GM18517 (cell line): ENCODE measurements at regions not wholly inside any gene's neighbourhood (a gene's known extent, or its start where the extent isn't known, plus 50 kb on each side); places are given as distances from the start of the nearest gene placed in this dataset.

ENCODE experiments used
- ATAC-seq: cut with Tn5 transposase; IDR thresholded peaks from one replicate; pipeline ENCODE4 v1.9.1; 2021; ENCODE audit warnings: mild to moderate bottlenecking, moderate library complexity; ENCODE audit not compliant: unreplicated experiment

DNA sequence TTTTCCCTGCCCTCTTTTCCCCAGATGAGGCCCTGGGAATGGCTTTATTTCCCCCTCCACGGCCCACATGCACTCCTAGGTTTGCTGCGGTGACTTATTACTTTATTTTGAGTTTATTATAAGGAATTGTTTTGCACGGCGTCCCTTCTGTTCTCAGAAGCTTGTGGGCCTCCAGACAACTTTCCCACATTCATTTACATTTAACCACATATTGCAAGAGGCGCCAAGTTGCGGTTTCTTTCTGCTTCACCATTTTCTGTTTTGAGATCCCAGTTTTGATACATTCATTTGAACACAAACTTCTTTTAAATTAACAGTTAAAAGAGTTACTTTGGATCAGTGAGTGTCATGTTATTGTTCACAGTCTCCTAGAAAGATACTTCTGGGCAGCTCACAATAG lies 532.5 kb upstream of the MGMT start:
- ATAC-seq = no peak

GRCh38 chr10:128936392-128936791 lies 530.6 kb upstream of the MGMT start:
- no peak for ATAC-seq

GRCh38 chr10:128938558-128938957 lies 528.5 kb upstream of the MGMT start:
- no peak for ATAC-seq

DNA sequence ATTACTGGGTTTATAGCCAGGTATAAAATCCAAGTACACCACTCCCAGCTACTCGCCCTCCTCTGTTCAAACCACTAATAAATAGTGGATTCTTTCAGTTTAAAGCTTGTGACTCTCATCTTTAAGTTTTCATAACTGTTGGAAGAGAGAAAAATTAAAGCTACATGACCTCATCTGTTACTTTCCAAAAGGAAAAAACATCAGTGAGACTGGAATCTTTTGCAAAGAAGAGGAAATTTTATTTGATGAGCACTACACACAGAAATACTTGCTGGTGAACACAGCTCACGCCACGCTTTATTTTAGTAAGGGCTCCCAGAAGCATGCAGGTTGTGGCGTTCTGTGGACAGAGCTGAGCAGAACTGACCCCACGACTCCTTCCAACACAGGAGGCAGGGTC lies 527.0 kb upstream of the MGMT start:
- ATAC-seq = no peak

GRCh38 chr10:128943111-128943510 lies 523.9 kb upstream of the MGMT start:
- ATAC-seq = no peak

- no peak for ATAC-seq
Observed at GRCh38 chr10:128945398-128945797, 521.6 kb upstream of the MGMT start.

DNA sequence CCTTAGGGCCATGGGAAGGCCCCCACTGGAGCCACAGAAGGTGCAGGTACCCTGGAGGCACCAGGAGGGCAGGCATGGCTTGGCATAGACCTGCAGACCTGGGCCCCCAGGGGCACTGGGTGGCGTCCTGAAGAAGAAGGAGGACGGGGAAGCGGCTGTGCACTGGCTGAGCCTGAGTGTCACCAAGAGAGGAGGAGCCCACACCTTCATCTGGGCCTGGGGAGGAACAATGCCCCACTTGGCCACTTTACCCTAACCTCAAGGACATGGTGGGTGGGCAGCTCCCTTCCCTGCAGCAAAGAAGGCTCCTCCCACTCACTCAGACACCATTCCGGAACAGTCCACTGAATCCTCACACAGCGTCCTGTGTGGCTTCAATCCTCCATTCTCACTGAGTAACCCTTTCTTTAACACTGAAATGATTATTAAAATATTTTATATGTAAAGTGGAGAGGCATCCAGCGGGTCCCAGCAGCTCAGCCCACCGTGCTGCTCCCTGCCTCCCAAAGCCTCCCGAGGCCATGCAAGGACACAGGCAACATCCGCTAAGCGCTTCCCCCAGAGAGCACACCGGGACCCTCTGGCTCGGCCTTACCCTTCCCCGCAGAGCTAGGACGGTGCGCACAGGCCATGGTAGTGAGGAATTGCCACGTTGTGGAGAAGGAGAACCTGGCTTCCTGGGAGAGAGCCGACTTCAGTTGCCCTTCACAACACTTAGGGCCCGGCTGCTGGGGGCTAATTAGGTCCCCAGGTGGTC lies 516.7 kb upstream of the MGMT start:
- ATAC-seq = no peak

GRCh38 chr10:128950916-128951275 lies 516.1 kb upstream of the MGMT start:
- no peak for ATAC-seq

GRCh38 chr10:128952856-128953255 lies 514.2 kb upstream of the MGMT start:
- ATAC-seq = no peak

DNA sequence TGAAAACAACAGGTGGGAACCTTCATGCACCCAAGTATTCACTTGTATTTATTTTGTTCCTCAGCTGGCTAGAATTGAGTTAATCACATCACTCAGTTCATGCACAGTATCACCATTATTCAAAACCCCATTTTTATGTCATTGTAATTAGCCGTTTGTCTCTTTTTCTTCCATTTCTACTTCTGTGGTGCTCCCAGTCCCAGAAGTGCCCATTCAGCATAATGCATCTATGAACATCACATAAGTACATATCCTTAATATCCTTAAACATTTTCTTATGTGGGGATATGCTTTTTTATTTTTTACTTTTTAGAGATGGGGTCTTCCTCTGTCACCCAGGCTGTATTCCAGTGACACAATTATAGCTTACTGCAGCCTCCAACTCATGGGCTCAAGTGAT lies 510.9 kb upstream of the MGMT start:
- ATAC-seq = no peak

- no peak for ATAC-seq
Observed at GRCh38 chr10:128957221-128957620, 509.8 kb upstream of the MGMT start.

DNA sequence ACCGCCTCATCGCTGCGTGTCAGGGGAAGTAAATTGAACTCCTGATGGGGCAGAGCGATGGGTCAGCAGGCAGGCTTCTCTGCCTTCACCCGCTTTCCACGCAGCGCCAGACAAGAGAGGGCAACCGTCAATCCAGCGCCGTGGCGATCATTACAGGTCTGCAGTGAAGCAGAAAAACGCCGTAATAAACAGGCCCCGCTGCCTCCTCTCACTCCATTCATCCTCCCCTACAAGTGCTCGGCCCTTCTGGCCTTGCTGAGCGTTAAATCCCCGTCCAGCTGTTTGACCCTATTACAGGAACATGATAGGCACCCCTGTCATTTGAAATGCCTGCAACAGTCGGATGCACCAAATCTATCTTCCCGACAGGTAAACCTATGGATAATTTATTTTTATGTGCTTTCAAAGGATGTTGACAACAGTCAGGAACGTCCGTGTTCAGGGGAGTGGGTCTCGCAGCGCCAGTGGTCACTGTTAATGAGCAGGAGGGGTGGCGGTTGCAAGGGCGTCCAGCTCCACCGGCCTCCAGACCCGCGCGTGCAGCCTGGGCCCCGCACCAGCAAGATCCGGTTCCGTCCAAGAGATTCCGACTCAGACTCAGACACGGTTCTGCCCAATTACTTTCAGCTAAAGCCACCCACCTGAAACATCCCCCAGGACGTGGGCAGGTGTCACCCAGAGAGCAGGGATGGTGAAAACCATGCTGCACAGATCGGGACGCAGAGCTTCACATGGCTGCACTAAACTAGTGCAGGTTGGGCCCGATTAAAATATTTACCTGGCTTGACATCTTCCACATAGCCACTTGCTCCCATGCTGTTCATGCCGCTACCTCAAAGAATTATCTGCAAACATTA lies 508.0 kb upstream of the MGMT start:
- no peak for ATAC-seq

- no peak for ATAC-seq
Observed at GRCh38 chr10:128959746-128960145, 507.3 kb upstream of the MGMT start.

GRCh38 chr10:128960517-128960916 lies 506.5 kb upstream of the MGMT start:
- no peak for ATAC-seq

DNA sequence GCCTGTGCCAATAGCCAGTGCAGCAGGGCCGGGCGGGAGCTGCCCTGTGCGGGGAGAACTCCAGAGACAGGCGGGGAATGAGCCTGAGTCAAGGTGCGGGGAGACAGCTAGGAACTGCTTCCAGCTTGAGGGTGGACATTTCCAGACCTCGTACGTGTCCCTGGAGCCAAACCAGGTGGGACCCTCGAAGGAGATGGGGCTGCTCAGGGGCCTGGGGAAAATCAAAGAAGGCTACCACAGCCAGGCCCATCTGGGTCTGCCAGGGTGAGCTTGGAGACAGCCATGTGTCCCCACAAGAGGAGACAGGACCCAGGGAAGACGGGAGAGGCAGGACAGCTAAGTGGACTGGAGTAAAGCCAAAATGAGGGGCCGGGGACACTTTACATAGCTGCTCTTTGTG lies 504.9 kb upstream of the MGMT start:
- ATAC-seq = no peak

- ATAC-seq = no peak
Observed at GRCh38 chr10:128963211-128964099, 503.6 kb upstream of the MGMT start.

DNA sequence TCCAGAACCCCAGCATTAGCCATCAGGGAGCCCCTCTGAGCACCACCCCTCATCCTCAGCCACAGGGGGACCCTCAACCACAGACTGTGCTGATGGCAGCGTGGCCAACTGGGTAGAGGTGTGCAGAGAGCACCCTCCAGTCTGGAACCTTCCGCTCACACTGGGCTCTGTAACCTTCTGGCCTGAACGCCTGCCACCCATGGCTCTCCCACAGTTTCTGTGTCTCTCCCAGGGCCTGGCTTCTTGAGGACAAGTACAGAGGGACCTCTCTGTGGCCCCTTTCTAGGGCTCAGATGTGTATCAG lies 503.0 kb upstream of the MGMT start:
- no peak for ATAC-seq

- no peak for ATAC-seq
Observed at GRCh38 chr10:128967980-128968756, 498.9 kb upstream of the MGMT start.

DNA sequence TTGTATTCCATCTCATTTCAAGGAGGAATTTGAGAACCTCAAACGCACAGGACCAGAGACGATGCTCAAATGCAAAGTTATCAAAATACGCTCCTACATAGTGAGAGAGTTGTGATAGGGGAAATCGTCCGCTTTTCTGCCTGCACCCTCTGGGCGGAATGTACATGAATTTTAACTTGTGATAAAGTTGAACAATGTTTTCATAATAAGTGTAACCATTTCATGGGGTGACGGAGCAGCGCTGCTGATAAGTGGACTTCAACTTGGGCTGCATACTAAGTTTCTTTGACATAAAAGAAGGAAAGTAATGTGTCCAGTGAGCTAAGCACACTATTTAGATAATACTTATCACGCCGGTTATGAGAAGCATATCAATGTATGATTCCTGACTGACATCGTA lies 497.5 kb upstream of the MGMT start:
- ATAC-seq = no peak

DNA sequence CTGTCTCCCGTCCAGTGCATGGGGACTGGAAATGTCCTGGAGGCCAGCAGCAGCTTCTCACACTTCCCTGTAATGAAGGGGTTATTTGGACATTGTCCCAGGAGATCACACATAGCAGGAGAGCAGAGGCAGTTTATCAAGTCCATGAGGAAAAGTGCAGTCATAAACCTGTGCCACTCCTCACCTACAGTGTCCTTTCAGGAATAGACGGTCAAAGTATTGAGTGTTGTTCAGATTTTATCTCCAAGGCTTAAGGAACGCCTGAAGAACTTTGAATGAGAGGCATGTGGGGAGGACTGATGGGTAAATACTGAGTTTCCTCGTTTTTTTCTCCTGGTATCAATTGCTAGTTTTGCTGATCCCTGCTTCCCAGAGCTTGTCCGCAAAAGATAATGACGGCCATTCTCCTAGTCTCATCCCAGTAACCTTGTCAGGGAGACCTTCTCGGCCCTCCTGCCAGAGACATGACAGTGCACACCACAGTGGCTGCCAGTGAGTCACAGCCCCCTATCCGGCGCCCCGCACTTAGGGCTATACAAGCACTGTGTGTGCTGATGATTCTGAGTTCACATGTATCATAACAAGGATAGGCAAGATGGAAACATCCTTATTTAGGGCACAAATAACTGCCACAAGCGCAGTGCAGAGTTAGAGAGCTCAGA lies 495.5 kb upstream of the MGMT start:
- ATAC-seq = no peak
